ENCODE measurements at regions not wholly inside any gene's neighbourhood (a gene's known extent, or its start where the extent isn't known, plus 50 kb on each side); places are given as distances from the start of the nearest gene placed in this dataset.

GRCh38 chr9:20280330-20280729 is 342.0 kb downstream of the MLLT3 start:
- no peak for DNase-seq (ENCODE audit: low read depth)
- no peak overlapping the region for H3K4me3 ChIP-seq (ENCODE audit: low read depth, low read length)
- in situ Hi-C loops (cut with HindIII; ENCODE audit: low sequenced_read_pairs): no loop called here
- no peak for TF ChIP-seq CTCF (IDR thresholded peaks at IDR 0.05; ENCODE audit: low read depth, low read length, missing control alignments)

- no peak for DNase-seq (ENCODE audit: low read depth)
- TF ChIP-seq CTCF (IDR thresholded peaks at IDR 0.05; ENCODE audit: low read depth, low read length, missing control alignments): no peak
- in situ Hi-C loops (cut with HindIII; ENCODE audit: low sequenced_read_pairs): no loop called here
- no peak overlapping the region for H3K4me3 ChIP-seq (ENCODE audit: low read depth, low read length)
Observed at GRCh38 chr9:20276762-20277161, 345.5 kb downstream of the MLLT3 start.

- no peak for DNase-seq (ENCODE audit: low read depth)
- in situ Hi-C loops (cut with HindIII; ENCODE audit: low sequenced_read_pairs): no loop called here
- TF ChIP-seq CTCF (IDR thresholded peaks at IDR 0.05; ENCODE audit: low read depth, low read length, missing control alignments): no peak
- H3K4me3 ChIP-seq (ENCODE audit: low read depth, low read length): no peak overlapping the region
Observed at GRCh38 chr9:20271723-20272122, 350.6 kb downstream of the MLLT3 start.

- DNase-seq (ENCODE audit: low read depth): no peak
- in situ Hi-C loops (cut with HindIII; ENCODE audit: low sequenced_read_pairs): no loop called here
- no peak overlapping the region for H3K4me3 ChIP-seq (ENCODE audit: low read depth, low read length)
- TF ChIP-seq CTCF (IDR thresholded peaks at IDR 0.05; ENCODE audit: low read depth, low read length, missing control alignments): no peak
Observed at GRCh38 chr9:20271096-20271495, 351.2 kb downstream of the MLLT3 start.

- TF ChIP-seq CTCF (IDR thresholded peaks at IDR 0.05; ENCODE audit: low read depth, low read length, missing control alignments): no peak
- no peak for DNase-seq (ENCODE audit: low read depth)
- no peak overlapping the region for H3K4me3 ChIP-seq (ENCODE audit: low read depth, low read length)
- in situ Hi-C loops (cut with HindIII; ENCODE audit: low sequenced_read_pairs): no loop called here
Observed at GRCh38 chr9:20270161-20270560, 352.1 kb downstream of the MLLT3 start.

GRCh38 chr9:20269620-20270019 is 352.7 kb downstream of the MLLT3 start:
- no peak overlapping the region for H3K4me3 ChIP-seq (ENCODE audit: low read depth, low read length)
- in situ Hi-C loops (cut with HindIII; ENCODE audit: low sequenced_read_pairs): no loop called here
- TF ChIP-seq CTCF (IDR thresholded peaks at IDR 0.05; ENCODE audit: low read depth, low read length, missing control alignments): no peak
- no peak for DNase-seq (ENCODE audit: low read depth)

- TF ChIP-seq CTCF (IDR thresholded peaks at IDR 0.05; ENCODE audit: low read depth, low read length, missing control alignments): no peak
- in situ Hi-C loops (cut with HindIII; ENCODE audit: low sequenced_read_pairs): no loop called here
- DNase-seq (ENCODE audit: low read depth): no peak
- H3K4me3 ChIP-seq (ENCODE audit: low read depth, low read length): no peak overlapping the region
Observed at GRCh38 chr9:20264896-20265295, 357.4 kb downstream of the MLLT3 start.

All from astrocyte of the cerebellum (primary cell).